Endothelial cell of umbilical vein (primary cell): ENCODE measurements at regions not wholly inside any gene's neighbourhood (a gene's known extent, or its start where the extent isn't known, plus 50 kb on each side); places are given as distances from the start of the nearest gene placed in this dataset.

ENCODE experiments used
- BruUV-seq: library from RNA; stranded (reverse); fragments of 400-500 nt; replicated peaks from 2 replicates; lab custom pipeline; 2021; lab: Mats Ljungman, UMichigan
- CTCF ChIA-PET: fragments of 300-600, 350-600 bp; sonication (Branson Sonifier 250); formaldehyde crosslinking; loops from one replicate; lab custom pipeline; 2021; ENCODE audit warnings: antibody characterized with exemption, inconsistent platforms; lab: Charles Lee
- POLR2A ChIA-PET: fragments of 300-600, 350-600 bp; sonication (Branson Sonifier 250); formaldehyde crosslinking; loops from one replicate; lab custom pipeline; 2021; ENCODE audit warnings: antibody characterized with exemption, inconsistent platforms; lab: Charles Lee
- DNase-seq: peaks from one replicate; pipeline ENCODE4 v3.0.0-alpha.2; 2011; ENCODE audit warnings: low read depth, low spot score
- FAIRE-seq: peaks from 2 replicates; lab custom pipeline; 2011; peaks lifted over from hg19 to GRCh38; lab: Jason Lieb, UNC
- H2AFZ ChIP-seq: 2 replicates; pipeline ENCODE4 v1.6.0; 2012; ENCODE audit warnings: low read depth, low read length, control low read depth, inconsistent platforms
- H3K27ac ChIP-seq: 2 replicates; pipeline ENCODE4 v1.5.1; 2011; ENCODE audit warnings: low read depth, mild to moderate bottlenecking, control low read depth, low read length, moderate library complexity; ENCODE audit not compliant: insufficient read depth
- H3K27me3 ChIP-seq, 2 experiments: 2 replicates each; pipeline versions ENCODE4 v1.6.0 to v1.6.1; 2011; ENCODE audit warnings: low read length in 2 of 2, mixed read lengths in 1 of 2; ENCODE audit not compliant: control insufficient read depth in 2 of 2, insufficient read depth in 2 of 2
- H3K36me3 ChIP-seq, 2 experiments: 2 replicates in 1 of 2; 3 replicates in 1 of 2; pipeline ENCODE4 v1.5.1; 2011; ENCODE audit warnings: low read length in 2 of 2, mild to moderate bottlenecking in 1 of 2, moderate library complexity in 1 of 2; ENCODE audit not compliant: control insufficient read depth in 2 of 2, insufficient read depth in 2 of 2; ENCODE audit errors: extremely low read depth in 1 of 2
- H3K4me1 ChIP-seq: 3 replicates; pipeline ENCODE4 v1.5.1; 2011; ENCODE audit warnings: mild to moderate bottlenecking, low read length; ENCODE audit not compliant: control insufficient read depth, insufficient read depth; ENCODE audit errors: extremely low read depth
- H3K4me2 ChIP-seq: 2 replicates; pipeline ENCODE4 v1.6.1; 2011; ENCODE audit warnings: low read length, control low read depth, mixed read lengths; ENCODE audit not compliant: insufficient read depth
- H3K4me3 ChIP-seq, 3 experiments: fragments of 200-600 bp in 1 of 3; sonication (generic), shearing (Covaris generic) in 1 of 3; replicated peaks in 1 of 3; 2 replicates each; pipeline ENCODE4 v1.5.1; 2011 to 2016; ENCODE audit warnings: control low read depth in 3 of 3, low read length in 3 of 3, mild to moderate bottlenecking in 2 of 3, inconsistent platforms in 1 of 3, low read depth in 1 of 3, moderate library complexity in 1 of 3; ENCODE audit not compliant: insufficient read depth in 1 of 3
- H3K79me2 ChIP-seq: 2 replicates; pipeline ENCODE4 v1.6.0; 2012; ENCODE audit warnings: low read length, inconsistent platforms; ENCODE audit not compliant: control insufficient read depth, insufficient read depth
- H3K9ac ChIP-seq: replicated peaks from 2 replicates; pipeline ENCODE3; 2011; ENCODE audit warnings: low read length, control low read depth; ENCODE audit not compliant: insufficient read depth; ENCODE audit errors: extremely low read depth
- H3K9me1 ChIP-seq: replicated peaks from 3 replicates; pipeline ENCODE4 v1.6.0; 2011; ENCODE audit warnings: mild to moderate bottlenecking, low read length; ENCODE audit not compliant: control insufficient read depth, insufficient read depth; ENCODE audit errors: extremely low read depth
- H3K9me3 ChIP-seq: replicated peaks from 2 replicates; pipeline ENCODE4 v1.5.1; 2012; ENCODE audit warnings: low read length, inconsistent platforms; ENCODE audit not compliant: control insufficient read depth, insufficient read depth
- H4K20me1 ChIP-seq: replicated peaks from 2 replicates; pipeline ENCODE3; 2011; ENCODE audit warnings: mild to moderate bottlenecking, low read length; ENCODE audit not compliant: control insufficient read depth, insufficient read depth; ENCODE audit errors: extremely low read depth
- CTCF ChIP-seq, 2 donors: IDR thresholded peaks; 1 replicate in 1 of 2; 2 replicates in 1 of 2; pipeline ENCODE4 v1.5.1; 2011; ENCODE audit warnings: low read length in 2 of 2, mild to moderate bottlenecking in 2 of 2, moderate library complexity in 2 of 2, control low read depth in 1 of 2, inconsistent platforms in 1 of 2, low read depth in 1 of 2; ENCODE audit not compliant: insufficient read depth in 1 of 2; ENCODE audit errors: extremely low read depth in 1 of 2
- EZH2 ChIP-seq: IDR thresholded peaks from 2 replicates; pipeline ENCODE4 v1.6.1; 2012; ENCODE audit warnings: borderline replicate concordance, low read depth, mild to moderate bottlenecking, moderate library complexity, low read length, inconsistent platforms; ENCODE audit not compliant: severe bottlenecking
- FOS ChIP-seq: IDR thresholded peaks from 2 replicates; pipeline ENCODE4 v1.6.1; 2011; ENCODE audit warnings: mild to moderate bottlenecking, low read length, moderate library complexity, borderline replicate concordance; ENCODE audit not compliant: insufficient read depth
- GATA2 ChIP-seq: IDR thresholded peaks from 2 replicates; pipeline ENCODE4 v1.7.0; 2011; ENCODE audit warnings: low read depth, mild to moderate bottlenecking, moderate library complexity, mixed read lengths, low read length; ENCODE audit not compliant: insufficient read length, insufficient read depth
- JUN ChIP-seq: IDR thresholded peaks from 2 replicates; pipeline ENCODE4 v1.6.1; 2011; ENCODE audit warnings: borderline replicate concordance, low read depth; ENCODE audit not compliant: insufficient read length, insufficient read depth
- MAX ChIP-seq: IDR thresholded peaks from 2 replicates; pipeline ENCODE4 v1.6.1; 2011; ENCODE audit not compliant: insufficient read depth, insufficient read length
- MYC ChIP-seq: IDR thresholded peaks from one replicate; pipeline ENCODE4 v1.6.1; 2011; ENCODE audit warnings: mild to moderate bottlenecking, low read depth, low read length
- POLR2A ChIP-seq: IDR thresholded peaks from 2 replicates; pipeline ENCODE4 v1.6.1; 2012; ENCODE audit warnings: low read depth, mild to moderate bottlenecking, control low read depth, low read length
- POLR2AphosphoS5 ChIP-seq: IDR thresholded peaks from 2 replicates; pipeline ENCODE4 v1.6.1; 2012; ENCODE audit warnings: low read depth, mild to moderate bottlenecking, control low read depth, low read length, moderate library complexity; ENCODE audit not compliant: insufficient read depth
- dilution Hi-C: fragments of 300-500 bp; cut with MboI; formaldehyde crosslinking; loops from one replicate; pipeline ENCODE4 v1.15.0; 2019; ENCODE audit warnings: low sequenced_read_pairs; ENCODE audit not compliant: extremely low pct_ligation_motif_present
- intact Hi-C: fragments of 100-400 bp; cut with micrococcal nuclease; formaldehyde crosslinking; loops from one replicate; pipeline ENCODE4 v1.10.0; 2022

GRCh38 chr9:38164659-38165221 lies 95.7 kb upstream of the SHB start:
- intact Hi-C loops = loop anchor here (10.0 kb wide), 1 partner anchor 200 kb away; no protein-coding TSS in a partner anchor
- no peak for FAIRE-seq

GRCh38 chr9:38163518-38163917 lies 94.5 kb upstream of the SHB start:
- FAIRE-seq = no peak
- CTCF ChIA-PET = interaction anchor here (1.2 to 4.8 kb wide), 2 partner anchors 248 to 249 kb away, joined by 3 to 130 read pairs; no protein-coding TSS in a partner anchor
- no peaks in the 10 kb centered on the region for H3K4me1 ChIP-seq
- dilution Hi-C loops (no loop called here), intact Hi-C loops (loop anchor here (10.0 kb wide), 1 partner anchor 201 kb away; no protein-coding TSS in a partner anchor)
- H4K20me1 ChIP-seq = no peaks in the 10 kb centered on the region
- BruUV-seq = no TSS peak
- H3K27ac ChIP-seq = no peak overlapping the region
- no peak overlapping the region for H3K4me3 ChIP-seq
- POLR2A ChIA-PET = no interaction called here
- H3K79me2 ChIP-seq = no peaks in the 10 kb centered on the region
- H3K9ac ChIP-seq = no peak overlapping the region
- H3K9me3 ChIP-seq = no peaks in the 10 kb centered on the region
- no peak overlapping the region for H2AFZ ChIP-seq
- H3K36me3 ChIP-seq = no peaks in the 10 kb centered on the region
- no peaks in the 10 kb centered on the region for H3K9me1 ChIP-seq
- no peak for DNase-seq
- H3K4me2 ChIP-seq = no peak overlapping the region
- H3K27me3 ChIP-seq = peaks cover 0 to 3% of the 10 kb centered on the region in 2 experiments
- TF ChIP-seq CTCF (IDR thresholded peaks at IDR 0.05; ENCODE audit: extremely low read depth in 1 of 2, insufficient read depth in 1 of 2, low read depth in 1 of 2, low read length in 2 of 2) (no peak), JUN (no peak), MYC (no peak), EZH2 (no peak), POLR2A (no peak), MAX (no peak), POLR2AphosphoS5 (no peak), GATA2 (no peak), FOS (no peak)

More at GRCh38 chr9:38164659-38165221, 95.7 kb upstream of the SHB start:
- Histone ChIP-seq H3K4me2 (no peak overlapping the region), H4K20me1 (no peaks in the 10 kb centered on the region), H3K27me3 (peaks cover 0 to 3% of the 10 kb centered on the region in 2 experiments), H3K27ac (no peak overlapping the region), H3K9ac (no peak overlapping the region), H3K4me3 (no peak overlapping the region), H2AFZ (no peak overlapping the region), H3K9me1 (no peaks in the 10 kb centered on the region), H3K4me1 (no peaks in the 10 kb centered on the region), H3K79me2 (no peaks in the 10 kb centered on the region), H3K9me3 (no peaks in the 10 kb centered on the region), H3K36me3 (no peaks in the 10 kb centered on the region)
- CTCF ChIA-PET = interaction anchor here (1.2 kb wide), 1 partner anchor 249 kb away, joined by 3 read pairs; no protein-coding TSS in a partner anchor
- no peak for DNase-seq
- no peak for TF ChIP-seq MYC
- no peak for TF ChIP-seq JUN
- no peak for TF ChIP-seq POLR2AphosphoS5
- no peak for TF ChIP-seq GATA2
- dilution Hi-C loops = no loop called here
- BruUV-seq = no TSS peak
- POLR2A ChIA-PET = no interaction called here
